K562 (cell line): ENCODE measurements at regions not wholly inside any gene's neighbourhood (a gene's known extent, or its start where the extent isn't known, plus 50 kb on each side); places are given as distances from the start of the nearest gene placed in this dataset.

Source experiments
- ATAC-seq: fragments of 200-7000 bp; cut with Tn5 transposase; 3 replicates; pipeline ENCODE4 v1.9.1; 2020; ENCODE audit warnings: moderate library complexity
- BruUV-seq: library from RNA; stranded (reverse); fragments of 400-500 nt; replicated peaks from 2 replicates; lab custom pipeline; 2021; lab: Mats Ljungman, UMichigan
- CTCF ChIA-PET: fragments of 300-600 bp; formaldehyde crosslinking; extraction: SDS; loops from one replicate; lab custom pipeline; 2021; ENCODE audit warnings: low intra/inter-chr PET ratio; lab: Yijun Ruan, JAX
- POLR2A ChIA-PET: fragments of 300-600, 350-650 bp; sonication (Branson Sonifier 250); formaldehyde crosslinking; extraction: SDS; loops from one replicate; lab custom pipeline; 2021; ENCODE audit warnings: antibody characterized with exemption, inconsistent platforms; lab: Yijun Ruan, JAX
- DNase-seq, 4 experiments: peaks; one replicate each; pipeline versions ENCODE4 v3.0.0 to v3.0.0-alpha.2; 2011 to 2018; ENCODE audit warnings: low spot score in 3 of 4, mixed read lengths in 3 of 4; ENCODE audit errors: extremely low read depth in 1 of 4
- FAIRE-seq: peaks from 2 replicates; lab custom pipeline; 2011; peaks lifted over from hg19 to GRCh38; lab: Jason Lieb, UNC
- H2AFZ ChIP-seq: 2 replicates; pipeline ENCODE4 v1.6.0; 2011; ENCODE audit warnings: low read depth, low read length, control low read depth, inconsistent platforms
- H3K27ac ChIP-seq: fragments of 200-600 bp; 3 replicates; pipeline ENCODE4 v1.8.0; 2011; ENCODE audit warnings: low read depth, mild to moderate bottlenecking, control low read depth, inconsistent platforms, low read length, moderate library complexity, mixed read lengths; ENCODE audit errors: extremely low read depth
- H3K27me3 ChIP-seq, 2 experiments: fragments of 300-600 bp in 1 of 2; 2 replicates in 1 of 2; 3 replicates in 1 of 2; pipeline versions ENCODE4 v1.6.0 to v1.8.0; 2011; ENCODE audit warnings: inconsistent platforms in 2 of 2, low read length in 2 of 2, mild to moderate bottlenecking in 1 of 2, mixed read lengths in 1 of 2, moderate library complexity in 1 of 2; ENCODE audit not compliant: control insufficient read depth in 2 of 2, insufficient read depth in 2 of 2
- H3K36me3 ChIP-seq: fragments of 300-600 bp; 3 replicates; pipeline ENCODE4 v1.8.0; 2011; ENCODE audit warnings: mild to moderate bottlenecking, low read length, inconsistent platforms; ENCODE audit not compliant: control insufficient read depth, insufficient read depth
- H3K4me1 ChIP-seq, 2 experiments: fragments of 200-600 bp in 1 of 2; replicated peaks in 1 of 2; 2 replicates in 1 of 2; 3 replicates in 1 of 2; pipeline versions ENCODE4 v1.5.1 to v1.8.0; 2011; ENCODE audit warnings: inconsistent platforms in 2 of 2, low read length in 2 of 2, mild to moderate bottlenecking in 1 of 2, mixed read lengths in 1 of 2, moderate library complexity in 1 of 2; ENCODE audit not compliant: control insufficient read depth in 2 of 2, insufficient read depth in 2 of 2
- H3K4me2 ChIP-seq: 2 replicates; pipeline ENCODE4 v1.6.1; 2011; ENCODE audit warnings: low read length, control low read depth, inconsistent platforms, mixed read lengths; ENCODE audit not compliant: insufficient read depth
- H3K4me3 ChIP-seq: fragments of 200-600 bp; sonication (generic), shearing (Covaris generic); 2 replicates; pipeline ENCODE4 v1.5.1; 2016; ENCODE audit warnings: control low read depth, inconsistent platforms
- H3K79me2 ChIP-seq: fragments of 200-600 bp; 3 replicates; pipeline ENCODE4 v1.8.0; 2011; ENCODE audit warnings: low read length, inconsistent platforms; ENCODE audit not compliant: control insufficient read depth, insufficient read depth
- H3K9ac ChIP-seq, 2 experiments: 2 replicates each; pipeline versions ENCODE4 v1.6.0 to v1.6.1; 2011; ENCODE audit warnings: low read depth in 2 of 2, low read length in 2 of 2, control low read depth in 1 of 2, inconsistent platforms in 1 of 2, mild to moderate bottlenecking in 1 of 2, mixed read lengths in 1 of 2; ENCODE audit not compliant: insufficient read depth in 1 of 2
- H3K9me1 ChIP-seq: one replicate; pipeline ENCODE4 v1.6.0; 2011; ENCODE audit warnings: inconsistent platforms, mild to moderate bottlenecking, low read length, moderate library complexity; ENCODE audit not compliant: control insufficient read depth, insufficient read depth
- H3K9me3 ChIP-seq: replicated peaks from 2 replicates; pipeline ENCODE4 v1.5.1; 2011; ENCODE audit warnings: low read depth, low read length, inconsistent platforms; ENCODE audit not compliant: control insufficient read depth, insufficient read depth
- H4K20me1 ChIP-seq: replicated peaks from 2 replicates; pipeline ENCODE4 v1.6.1; 2011; ENCODE audit warnings: low read length, inconsistent platforms, mixed read lengths; ENCODE audit not compliant: control insufficient read depth, insufficient read depth
- ETV6 ChIP-seq, 3 experiments: fragments of 150-350 bp in 1 of 3; sonication (generic) in 1 of 3; formaldehyde crosslinking in 1 of 3; IDR thresholded peaks; 2 replicates each; pipeline versions ENCODE4 v1.6.1 to v1.8.0; 2014 to 2022; ENCODE audit warnings: borderline replicate concordance in 2 of 3, low read depth in 2 of 3, antibody characterized with exemption in 1 of 3, low read length in 1 of 3, mild to moderate bottlenecking in 1 of 3, missing genetic modification reagents in 1 of 3
- HNRNPL ChIP-seq: fragments of 200-400 bp; formaldehyde crosslinking; IDR thresholded peaks from 2 replicates; pipeline ENCODE4 v1.6.1; 2017; ENCODE audit warnings: low read depth, mild to moderate bottlenecking, low read length
- MBD2 ChIP-seq: sonication (generic); IDR thresholded peaks from 2 replicates; pipeline ENCODE4 v1.6.1; 2016; ENCODE audit warnings: low read depth, borderline replicate concordance
- NCOA1 ChIP-seq: fragments of 450-650 bp; IDR thresholded peaks from 2 replicates; pipeline ENCODE4 v1.6.1; 2016; ENCODE audit warnings: low read depth
- POLR2AphosphoS5 ChIP-seq: IDR thresholded peaks from 2 replicates; pipeline ENCODE4 v1.6.1; 2011; ENCODE audit warnings: mild to moderate bottlenecking, low read depth, low read length, moderate library complexity; ENCODE audit not compliant: control insufficient read depth, insufficient read depth
- PYGO2 ChIP-seq: fragments of 450-650 bp; IDR thresholded peaks from 2 replicates; pipeline ENCODE4 v1.6.1; 2016; ENCODE audit warnings: mild to moderate bottlenecking, missing genetic modification characterization, moderate library complexity, missing compliant biosample characterization
- SAFB2 ChIP-seq: fragments of 200-400 bp; formaldehyde crosslinking; IDR thresholded peaks from 2 replicates; pipeline ENCODE4 v1.6.1; 2018; ENCODE audit warnings: borderline replicate concordance, low read length, low read depth, moderate library complexity; ENCODE audit not compliant: severe bottlenecking
- ZNF431 ChIP-seq: sonication (generic); formaldehyde crosslinking; IDR thresholded peaks from 2 replicates; pipeline ENCODE4 v1.8.0; 2022; ENCODE audit warnings: mild to moderate bottlenecking, missing genetic modification reagents
- ZNF584 ChIP-seq: fragments of 200-800 bp; sonication (Bioruptor generic); IDR thresholded peaks from 2 replicates; pipeline ENCODE4 v1.6.1; 2016; ENCODE audit warnings: low read depth, mild to moderate bottlenecking, missing genetic modification characterization, missing compliant biosample characterization
- ZNF76 ChIP-seq: fragments of 250-450 bp; sonication (Bioruptor Pico); IDR thresholded peaks from 2 replicates; pipeline ENCODE4 v1.4.0; 2020; ENCODE audit warnings: mild to moderate bottlenecking, moderate library complexity, borderline replicate concordance
- ZNF79 ChIP-seq: fragments of 250-450 bp; sonication (Bioruptor Pico); IDR thresholded peaks from 2 replicates; pipeline ENCODE4 v1.4.0; 2020; ENCODE audit warnings: low read depth, mild to moderate bottlenecking, moderate library complexity
- WGBS: fragments of 100-300 bp; shearing (Covaris generic); methylation state at CpG from one replicate; pipeline ENCODE4 v1.1.6; 2016; ENCODE audit warnings: low coverage, mixed read lengths; ENCODE audit not compliant: insufficient coverage; ENCODE audit errors: missing lambda C conversion rate; 5-methylcytosine and 5-hydroxymethylcytosine counted together
- in situ Hi-C: fragments of 300-500 bp; cut with MboI; formaldehyde crosslinking; loops from 4 replicates; pipeline ENCODE4 v1.15.0; 2018; ENCODE audit warnings: inconsistent platforms, mixed read lengths
- intact Hi-C: fragments of 100-400 bp; cut with micrococcal nuclease; formaldehyde crosslinking; loops from 2 replicates; pipeline ENCODE4 v1.14.2; 2022
- TF ChIP-seq, protein P1 (sequence below), 2 experiments: fragments of 450-650 bp in 1 of 2; IDR thresholded peaks; 2 replicates each; pipeline ENCODE4 v1.6.1; 2011 to 2017; ENCODE audit warnings: low read depth in 2 of 2, antibody characterized with exemption in 1 of 2, borderline replicate concordance in 1 of 2, low read length in 1 of 2, mild to moderate bottlenecking in 1 of 2, mixed read lengths in 1 of 2; ENCODE audit not compliant: control insufficient read depth in 1 of 2
- TF ChIP-seq, protein P2 (sequence below), 2 experiments: fragments of 150-350 bp in 1 of 2; IDR thresholded peaks; 2 replicates each; pipeline ENCODE4 v1.6.1; 2012 to 2016; ENCODE audit warnings: low read depth in 2 of 2, low read length in 2 of 2, mild to moderate bottlenecking in 1 of 2, moderate library complexity in 1 of 2

DNA sequence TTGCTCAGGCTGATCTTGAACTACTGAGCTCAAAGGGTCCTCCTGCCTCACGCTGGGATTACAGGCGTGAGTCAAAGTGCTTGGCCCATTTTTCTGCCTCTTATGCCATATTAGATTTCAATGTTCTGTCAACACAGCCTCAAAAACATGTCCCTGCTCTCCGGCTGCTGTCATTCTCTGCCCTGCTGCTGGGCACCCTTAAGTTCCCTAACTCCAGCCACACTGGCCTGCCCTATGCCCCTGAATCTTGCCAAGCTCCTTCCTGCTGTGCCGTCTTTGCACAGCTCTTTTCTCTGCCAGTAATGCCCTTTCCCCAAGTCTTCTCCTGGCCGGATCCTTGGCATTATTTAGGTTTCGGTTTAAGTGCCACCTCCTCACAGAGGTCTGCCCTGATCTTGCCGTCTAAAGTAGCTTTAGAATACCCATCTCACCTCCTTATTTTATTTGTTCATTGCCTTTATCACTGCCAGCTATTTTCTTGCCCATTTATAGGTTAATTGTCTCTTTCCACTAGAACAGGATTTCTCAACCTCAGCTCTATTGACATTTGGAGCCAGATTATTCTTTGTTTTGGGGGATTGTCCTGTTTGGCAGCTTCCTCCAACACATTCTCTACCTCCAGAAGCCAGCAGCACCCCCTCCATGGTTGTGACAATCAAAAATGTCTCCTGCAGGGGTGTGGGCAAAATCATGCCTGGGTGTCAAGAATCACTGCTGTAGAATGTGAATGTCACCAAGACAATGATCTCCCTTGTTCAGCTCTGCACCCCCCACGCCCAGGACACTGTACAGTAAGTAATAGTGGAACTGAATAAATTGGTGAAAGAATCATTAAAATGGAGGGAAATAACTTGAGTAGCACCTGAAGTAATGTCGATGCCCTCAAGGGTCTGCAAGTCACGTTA is 168.2 kb downstream of the CYLD start:
- intact Hi-C loops, result no loop called here
- no peak overlapping the region for H3K4me3 ChIP-seq
- no peak for FAIRE-seq
- TF ChIP-seq HNRNPL (no peak), SAFB2 (no peak), ETV6 (IDR thresholded peaks at IDR 0.05; ENCODE audit: borderline replicate concordance in 1 of 2, low read depth in 2 of 2, low read length in 1 of 2) (no peak), ETV6 (CRISPR knock-in tag; IDR thresholded peaks at IDR 0.05; ENCODE audit: borderline replicate concordance) (no peak), MBD2 (no peak), ZNF584 (no peak), ZNF431 (CRISPR knock-in tag) (no peak), NCOA1 (no peak), ZNF79 (CRISPR knock-in tag) (no peak), ZNF76 (CRISPR knock-in tag) (no peak), POLR2AphosphoS5 (no peak), PYGO2 (tag) (no peak)
- TF ChIP-seq, protein P1, sequence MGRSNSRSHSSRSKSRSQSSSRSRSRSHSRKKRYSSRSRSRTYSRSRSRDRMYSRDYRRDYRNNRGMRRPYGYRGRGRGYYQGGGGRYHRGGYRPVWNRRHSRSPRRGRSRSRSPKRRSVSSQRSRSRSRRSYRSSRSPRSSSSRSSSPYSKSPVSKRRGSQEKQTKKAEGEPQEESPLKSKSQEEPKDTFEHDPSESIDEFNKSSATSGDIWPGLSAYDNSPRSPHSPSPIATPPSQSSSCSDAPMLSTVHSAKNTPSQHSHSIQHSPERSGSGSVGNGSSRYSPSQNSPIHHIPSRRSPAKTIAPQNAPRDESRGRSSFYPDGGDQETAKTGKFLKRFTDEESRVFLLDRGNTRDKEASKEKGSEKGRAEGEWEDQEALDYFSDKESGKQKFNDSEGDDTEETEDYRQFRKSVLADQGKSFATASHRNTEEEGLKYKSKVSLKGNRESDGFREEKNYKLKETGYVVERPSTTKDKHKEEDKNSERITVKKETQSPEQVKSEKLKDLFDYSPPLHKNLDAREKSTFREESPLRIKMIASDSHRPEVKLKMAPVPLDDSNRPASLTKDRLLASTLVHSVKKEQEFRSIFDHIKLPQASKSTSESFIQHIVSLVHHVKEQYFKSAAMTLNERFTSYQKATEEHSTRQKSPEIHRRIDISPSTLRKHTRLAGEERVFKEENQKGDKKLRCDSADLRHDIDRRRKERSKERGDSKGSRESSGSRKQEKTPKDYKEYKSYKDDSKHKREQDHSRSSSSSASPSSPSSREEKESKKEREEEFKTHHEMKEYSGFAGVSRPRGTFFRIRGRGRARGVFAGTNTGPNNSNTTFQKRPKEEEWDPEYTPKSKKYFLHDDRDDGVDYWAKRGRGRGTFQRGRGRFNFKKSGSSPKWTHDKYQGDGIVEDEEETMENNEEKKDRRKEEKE (IDR thresholded peaks at IDR 0.05; ENCODE audit: borderline replicate concordance in 1 of 2, control insufficient read depth in 1 of 2, low read depth in 2 of 2, low read length in 1 of 2), result no peak
- TF ChIP-seq, protein P2, sequence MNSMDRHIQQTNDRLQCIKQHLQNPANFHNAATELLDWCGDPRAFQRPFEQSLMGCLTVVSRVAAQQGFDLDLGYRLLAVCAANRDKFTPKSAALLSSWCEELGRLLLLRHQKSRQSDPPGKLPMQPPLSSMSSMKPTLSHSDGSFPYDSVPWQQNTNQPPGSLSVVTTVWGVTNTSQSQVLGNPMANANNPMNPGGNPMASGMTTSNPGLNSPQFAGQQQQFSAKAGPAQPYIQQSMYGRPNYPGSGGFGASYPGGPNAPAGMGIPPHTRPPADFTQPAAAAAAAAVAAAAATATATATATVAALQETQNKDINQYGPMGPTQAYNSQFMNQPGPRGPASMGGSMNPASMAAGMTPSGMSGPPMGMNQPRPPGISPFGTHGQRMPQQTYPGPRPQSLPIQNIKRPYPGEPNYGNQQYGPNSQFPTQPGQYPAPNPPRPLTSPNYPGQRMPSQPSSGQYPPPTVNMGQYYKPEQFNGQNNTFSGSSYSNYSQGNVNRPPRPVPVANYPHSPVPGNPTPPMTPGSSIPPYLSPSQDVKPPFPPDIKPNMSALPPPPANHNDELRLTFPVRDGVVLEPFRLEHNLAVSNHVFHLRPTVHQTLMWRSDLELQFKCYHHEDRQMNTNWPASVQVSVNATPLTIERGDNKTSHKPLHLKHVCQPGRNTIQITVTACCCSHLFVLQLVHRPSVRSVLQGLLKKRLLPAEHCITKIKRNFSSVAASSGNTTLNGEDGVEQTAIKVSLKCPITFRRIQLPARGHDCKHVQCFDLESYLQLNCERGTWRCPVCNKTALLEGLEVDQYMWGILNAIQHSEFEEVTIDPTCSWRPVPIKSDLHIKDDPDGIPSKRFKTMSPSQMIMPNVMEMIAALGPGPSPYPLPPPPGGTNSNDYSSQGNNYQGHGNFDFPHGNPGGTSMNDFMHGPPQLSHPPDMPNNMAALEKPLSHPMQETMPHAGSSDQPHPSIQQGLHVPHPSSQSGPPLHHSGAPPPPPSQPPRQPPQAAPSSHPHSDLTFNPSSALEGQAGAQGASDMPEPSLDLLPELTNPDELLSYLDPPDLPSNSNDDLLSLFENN (IDR thresholded peaks at IDR 0.05; ENCODE audit: low read depth in 2 of 2, low read length in 2 of 2), result no peak

More for the DNA sequence above, 168.2 kb downstream of the CYLD start:
- Histone ChIP-seq H3K36me3 (no peaks in the 10 kb centered on the region), H3K9me3 (no peaks in the 10 kb centered on the region), H4K20me1 (no peaks in the 10 kb centered on the region), H3K27me3 (no peaks in the 10 kb centered on the region; a peak in 2 of 5 replicates), H3K4me1 (no peaks in the 10 kb centered on the region), H3K79me2 (no peaks in the 10 kb centered on the region), H3K27ac (no peak overlapping the region), H3K9ac (no peak overlapping the region), H2AFZ (no peak overlapping the region), H3K9me1 (no peaks in the 10 kb centered on the region), H3K4me2 (no peak overlapping the region)
- ChIA-PET CTCF (no interaction called here), POLR2A (interaction anchor here (0.6 kb wide), 1 partner anchor 146 kb away, joined by 3 read pairs; no protein-coding TSS in a partner anchor)
- in situ Hi-C loops, result no loop called here
- DNase-seq, result no peak
- no TSS peak for BruUV-seq
- no peak for ATAC-seq
- 0% methylated on average over 10 of the region's 10 CpGs for WGBS
